Tibial nerve (tissue), 4 donors: ENCODE measurements at regions not wholly inside any gene's neighbourhood (a gene's known extent, or its start where the extent isn't known, plus 50 kb on each side); places are given as distances from the start of the nearest gene placed in this dataset.

ENCODE experiments used
- DNase-seq, 2 donors: peaks; one replicate each; pipeline ENCODE4 v3.0.0-alpha.2; 2019; ENCODE audit warnings: low spot score in 2 of 2
- H3K27ac ChIP-seq, 4 donors: fragments of 200-600 bp; sonication (generic) in 3 of 4; one replicate each; pipeline ENCODE4 v1.5.1; 2017 to 2019; ENCODE audit warnings: mild to moderate bottlenecking in 1 of 4
- H3K27me3 ChIP-seq, 2 donors: fragments of 200-600 bp; sonication (generic) in 1 of 2; one replicate each; pipeline versions ENCODE4 v1.5.1 to v1.6.0; 2017 to 2019
- H3K36me3 ChIP-seq, 3 donors: fragments of 200-600 bp; sonication (generic); one replicate each; pipeline ENCODE4 v1.5.1; 2018 to 2019
- H3K4me1 ChIP-seq, 4 donors: fragments of 200-600 bp; sonication (generic) in 3 of 4; one replicate each; pipeline ENCODE4 v1.5.1; 2017 to 2019
- H3K4me3 ChIP-seq, 4 donors: fragments of 200-600 bp; sonication (generic) in 3 of 4; one replicate each; pipeline ENCODE4 v1.5.1; 2017 to 2019; ENCODE audit warnings: mild to moderate bottlenecking in 1 of 4, moderate library complexity in 1 of 4
- H3K9me3 ChIP-seq, 4 donors: fragments of 200-600 bp; sonication (generic) in 3 of 4; one replicate each; pipeline ENCODE4 v1.5.1; 2017 to 2019
- CTCF ChIP-seq, 5 experiments: fragments of 200-600 bp in 3 of 5; fragments of 450-650 bp in 2 of 5; sonication (generic) in 3 of 5; IDR thresholded peaks; one replicate each; pipeline ENCODE4 v1.5.1; 2016 to 2019; ENCODE audit warnings: antibody characterized with exemption in 5 of 5, mild to moderate bottlenecking in 3 of 5, moderate library complexity in 2 of 5
- EP300 ChIP-seq, 2 donors: sonication (generic); formaldehyde crosslinking; IDR thresholded peaks; one replicate each; pipeline ENCODE4 v1.6.1; 2017; ENCODE audit warnings: antibody characterized with exemption in 2 of 2, mild to moderate bottlenecking in 1 of 2
- POLR2A ChIP-seq, 2 donors: fragments of 450-650 bp; IDR thresholded peaks; one replicate each; pipeline ENCODE4 v1.6.1; 2017; ENCODE audit warnings: antibody characterized with exemption in 2 of 2, mild to moderate bottlenecking in 2 of 2, moderate library complexity in 2 of 2
- WGBS, 2 donors: methylation state at CpG; one replicate each; pipeline ENCODE4 v1.1.5; 2018; 5-methylcytosine and 5-hydroxymethylcytosine counted together

GRCh38 chr16:26348095-26348494, 656.3 kb downstream of the HS3ST4 start:
- TF ChIP-seq EP300 (IDR thresholded peaks at IDR 0.05) (no peak), CTCF (IDR thresholded peaks at IDR 0.05) (no peak), POLR2A (IDR thresholded peaks at IDR 0.05) (no peak)
- no peak overlapping the region for H3K4me3 ChIP-seq
- DNase-seq: no peak
- no peaks in the 10 kb centered on the region for H3K4me1 ChIP-seq
- H3K27ac ChIP-seq: no peak overlapping the region
- WGBS, 2 donors: 88 to 90% methylated on average over 10 of the region's 10 CpGs
- H3K9me3 ChIP-seq: peaks cover 0 to 12% (median 0%) of the 10 kb centered on the region in 4 donors
- H3K36me3 ChIP-seq: no peaks in the 10 kb centered on the region
- H3K27me3 ChIP-seq: no peaks in the 10 kb centered on the region

GRCh38 chr16:26360867-26361266, 669.1 kb downstream of the HS3ST4 start:
- peaks cover 0 to 8% (median 0%) of the 10 kb centered on the region in 4 donors for H3K9me3 ChIP-seq
- WGBS, 2 donors: 84 to 89% methylated on average over 4 of the region's 4 CpGs
- no peak overlapping the region for H3K27ac ChIP-seq
- TF ChIP-seq POLR2A (IDR thresholded peaks at IDR 0.05) (no peak), EP300 (IDR thresholded peaks at IDR 0.05) (no peak), CTCF (IDR thresholded peaks at IDR 0.05) (no peak)
- H3K27me3 ChIP-seq: no peaks in the 10 kb centered on the region
- no peak for DNase-seq
- H3K4me3 ChIP-seq: no peak overlapping the region
- H3K36me3 ChIP-seq: no peaks in the 10 kb centered on the region
- no peaks in the 10 kb centered on the region for H3K4me1 ChIP-seq

GRCh38 chr16:26363581-26363980, 671.8 kb downstream of the HS3ST4 start:
- H3K4me1 ChIP-seq: no peaks in the 10 kb centered on the region
- TF ChIP-seq CTCF (IDR thresholded peaks at IDR 0.05) (no peak), EP300 (IDR thresholded peaks at IDR 0.05) (no peak), POLR2A (IDR thresholded peaks at IDR 0.05) (no peak)
- 47% methylated on average over 1 of the region's 1 CpG for WGBS, 2 donors

GRCh38 chr16:26365161-26365940, 673.6 kb downstream of the HS3ST4 start:
- Histone ChIP-seq H3K36me3 (no peaks in the 10 kb centered on the region), H3K4me3 (no peak overlapping the region), H3K9me3 (no peaks in the 10 kb centered on the region), H3K4me1 (no peaks in the 10 kb centered on the region), H3K27me3 (no peaks in the 10 kb centered on the region), H3K27ac (no peak overlapping the region)
- no peak for TF ChIP-seq POLR2A (IDR thresholded peaks at IDR 0.05)
- TF ChIP-seq EP300 (IDR thresholded peaks at IDR 0.05): no peak
- TF ChIP-seq CTCF (IDR thresholded peaks at IDR 0.05): no peak
- 40 to 43% methylated on average over 8 of the region's 8 CpGs for WGBS, 2 donors
- DNase-seq: no peak

More at GRCh38 chr16:26363581-26363980, 671.8 kb downstream of the HS3ST4 start:
- Histone ChIP-seq H3K27ac (no peak overlapping the region), H3K36me3 (no peaks in the 10 kb centered on the region), H3K4me3 (no peak overlapping the region), H3K9me3 (no peaks in the 10 kb centered on the region), H3K27me3 (no peaks in the 10 kb centered on the region)
- no peak for DNase-seq

- no peaks in the 10 kb centered on the region for H3K36me3 ChIP-seq
- H3K27ac ChIP-seq: no peak overlapping the region
- no peak for TF ChIP-seq CTCF (IDR thresholded peaks at IDR 0.05)
- no peak for TF ChIP-seq EP300 (IDR thresholded peaks at IDR 0.05)
- no peak for TF ChIP-seq POLR2A (IDR thresholded peaks at IDR 0.05)
- H3K27me3 ChIP-seq: no peaks in the 10 kb centered on the region
- DNase-seq: no peak
- H3K9me3 ChIP-seq: peaks cover 0 to 6% (median 0%) of the 10 kb centered on the region in 4 donors
- no peaks in the 10 kb centered on the region for H3K4me1 ChIP-seq
- no peak overlapping the region for H3K4me3 ChIP-seq
- WGBS, 2 donors: 71 to 78% methylated on average over 1 of the region's 1 CpG
These were observed 679.6 kb downstream of the HS3ST4 start for GRCh38 chr16:26371349-26371869.
